ENCODE measurements at regions not wholly inside any gene's neighbourhood (a gene's known extent, or its start where the extent isn't known, plus 50 kb on each side); places are given as distances from the start of the nearest gene placed in this dataset.

GRCh38 chr4:129352480-129352879 lies 256.5 kb downstream of the C4orf33 start:
- TF ChIP-seq, protein P1, sequence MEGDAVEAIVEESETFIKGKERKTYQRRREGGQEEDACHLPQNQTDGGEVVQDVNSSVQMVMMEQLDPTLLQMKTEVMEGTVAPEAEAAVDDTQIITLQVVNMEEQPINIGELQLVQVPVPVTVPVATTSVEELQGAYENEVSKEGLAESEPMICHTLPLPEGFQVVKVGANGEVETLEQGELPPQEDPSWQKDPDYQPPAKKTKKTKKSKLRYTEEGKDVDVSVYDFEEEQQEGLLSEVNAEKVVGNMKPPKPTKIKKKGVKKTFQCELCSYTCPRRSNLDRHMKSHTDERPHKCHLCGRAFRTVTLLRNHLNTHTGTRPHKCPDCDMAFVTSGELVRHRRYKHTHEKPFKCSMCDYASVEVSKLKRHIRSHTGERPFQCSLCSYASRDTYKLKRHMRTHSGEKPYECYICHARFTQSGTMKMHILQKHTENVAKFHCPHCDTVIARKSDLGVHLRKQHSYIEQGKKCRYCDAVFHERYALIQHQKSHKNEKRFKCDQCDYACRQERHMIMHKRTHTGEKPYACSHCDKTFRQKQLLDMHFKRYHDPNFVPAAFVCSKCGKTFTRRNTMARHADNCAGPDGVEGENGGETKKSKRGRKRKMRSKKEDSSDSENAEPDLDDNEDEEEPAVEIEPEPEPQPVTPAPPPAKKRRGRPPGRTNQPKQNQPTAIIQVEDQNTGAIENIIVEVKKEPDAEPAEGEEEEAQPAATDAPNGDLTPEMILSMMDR (conservative IDR thresholded peaks at IDR 0.05; ENCODE audit: low read depth, low read length): no peak
- TF ChIP-seq MAFK (IDR thresholded peaks at IDR 0.05; ENCODE audit: low read depth, low read length): no peak
- TF ChIP-seq POLR2A (IDR thresholded peaks at IDR 0.05; ENCODE audit: low read depth, low read length): no peak
- no peak for TF ChIP-seq RAD21 (IDR thresholded peaks at IDR 0.05; ENCODE audit: low read length)
- no peak for TF ChIP-seq MAZ (IDR thresholded peaks at IDR 0.05; ENCODE audit: borderline replicate concordance, low read depth, low read length)

Data from IMR-90 (cell line).